ENCODE measurements at regions not wholly inside any gene's neighbourhood (a gene's known extent, or its start where the extent isn't known, plus 50 kb on each side); places are given as distances from the start of the nearest gene placed in this dataset.
A peak's percentile ranks its signal among the peaks of the same experiment; 100 is the strongest.

- no peak for DNase-seq
Measured at GRCh38 chr14:65225299-65226159, 123.2 kb upstream of the MAX start.

GRCh38 chr14:65226824-65227604, 124.7 kb upstream of the MAX start:
- no peak for DNase-seq

- no peak for DNase-seq
Measured at GRCh38 chr14:65228436-65228835, 126.1 kb upstream of the MAX start.

- no peak for DNase-seq
Measured at GRCh38 chr14:65228956-65229747, 126.8 kb upstream of the MAX start.

GRCh38 chr14:65229748-65230728, 127.7 kb upstream of the MAX start:
- DNase-seq, result peak in 1 of 2 donors; percentile 31

GRCh38 chr14:65231286-65231980, 129.1 kb upstream of the MAX start:
- no peak for DNase-seq

GRCh38 chr14:65234752-65235361, 132.5 kb upstream of the MAX start:
- DNase-seq, result no peak

GRCh38 chr14:65237023-65237814, 134.9 kb upstream of the MAX start:
- no peak for DNase-seq

- no peak for DNase-seq
Measured at GRCh38 chr14:65237941-65238340, 135.6 kb upstream of the MAX start.

GRCh38 chr14:65238456-65238855, 136.1 kb upstream of the MAX start:
- no peak for DNase-seq

- no peak for DNase-seq
Measured at GRCh38 chr14:65239143-65239937, 137.0 kb upstream of the MAX start.

GRCh38 chr14:65239938-65240296, 137.6 kb upstream of the MAX start:
- DNase-seq, result no peak

GRCh38 chr14:65241125-65241752, 138.9 kb upstream of the MAX start:
- no peak for DNase-seq

GRCh38 chr14:65242732-65243134, 140.4 kb upstream of the MAX start:
- DNase-seq, result no peak

- no peak for DNase-seq
Measured at GRCh38 chr14:65243766-65244442, 141.6 kb upstream of the MAX start.

- no peak for DNase-seq
Measured at GRCh38 chr14:65249471-65250161, 147.3 kb upstream of the MAX start.

- DNase-seq, result no peak
Measured at GRCh38 chr14:65250162-65250495, 147.8 kb upstream of the MAX start.

GRCh38 chr14:65251213-65251612, 148.9 kb upstream of the MAX start:
- no peak for DNase-seq

Measured in stimulated activated CD4-positive, alpha-beta T cell treated with anti-CD3 and anti-CD28 coated beads, Interleukin-2, amount 100 ng/mL, for 48 hours (primary cell).